DOHH2 (cell line): ENCODE measurements at regions not wholly inside any gene's neighbourhood (a gene's known extent, or its start where the extent isn't known, plus 50 kb on each side); places are given as distances from the start of the nearest gene placed in this dataset.

Experiments used
- CTCF ChIP-seq: fragments of 200-600 bp; sonication (generic); IDR thresholded peaks from one replicate; pipeline ENCODE4 v1.5.1; 2014; ENCODE audit warnings: antibody characterized with exemption, mild to moderate bottlenecking, low read depth, low read length; ENCODE audit not compliant: poor library complexity, severe bottlenecking
- EZH2phosphoT487 ChIP-seq: fragments of 200-600 bp; sonication (generic); IDR thresholded peaks from 2 replicates; pipeline ENCODE4 v1.6.1; 2017; ENCODE audit warnings: borderline replicate concordance, mild to moderate bottlenecking, antibody characterized with exemption, low read length, moderate library complexity, mixed read lengths

- TF ChIP-seq CTCF (no peak), EZH2phosphoT487 (no peak)
These were observed 114.0 kb upstream of the BASP1 start for GRCh38 chr5:17103461-17103860.
